ENCODE measurements at regions not wholly inside any gene's neighbourhood (a gene's known extent, or its start where the extent isn't known, plus 50 kb on each side); places are given as distances from the start of the nearest gene placed in this dataset.

- TF ChIP-seq CHD7 (IDR thresholded peaks at IDR 0.05; ENCODE audit: insufficient replicate concordance, low read length) (no peak), EZH2 (IDR thresholded peaks at IDR 0.05; ENCODE audit: low read depth, low read length, severe bottlenecking) (no peak), RFX5 (IDR thresholded peaks at IDR 0.05; ENCODE audit: borderline replicate concordance, low read depth, low read length) (no peak), CHD2 (IDR thresholded peaks at IDR 0.05; ENCODE audit: low read length) (no peak), KDM4A (IDR thresholded peaks at IDR 0.05; ENCODE audit: low read depth, low read length, severe bottlenecking) (no peak), ATF2 (IDR thresholded peaks at IDR 0.05; ENCODE audit: low read length) (no peak)
- TF ChIP-seq, protein P1, sequence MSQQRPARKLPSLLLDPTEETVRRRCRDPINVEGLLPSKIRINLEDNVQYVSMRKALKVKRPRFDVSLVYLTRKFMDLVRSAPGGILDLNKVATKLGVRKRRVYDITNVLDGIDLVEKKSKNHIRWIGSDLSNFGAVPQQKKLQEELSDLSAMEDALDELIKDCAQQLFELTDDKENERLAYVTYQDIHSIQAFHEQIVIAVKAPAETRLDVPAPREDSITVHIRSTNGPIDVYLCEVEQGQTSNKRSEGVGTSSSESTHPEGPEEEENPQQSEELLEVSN (IDR thresholded peaks at IDR 0.05): no peak
Measured at GRCh38 chr3:25372167-25372566, 55.9 kb upstream of the RARB start (continued).

All from H1 (cell line).